SK-N-SH treated with all-trans-retinoic acid at 6 μM for 48 hours (cell line): ENCODE measurements at regions not wholly inside any gene's neighbourhood (a gene's known extent, or its start where the extent isn't known, plus 50 kb on each side); places are given as distances from the start of the nearest gene placed in this dataset.

Experiments
- ARNTL ChIP-seq: fragments of 450-650 bp; formaldehyde crosslinking; IDR thresholded peaks from 2 replicates; pipeline ENCODE4 v1.5.0; 2020; ENCODE audit warnings: low read depth, mild to moderate bottlenecking, moderate library complexity, borderline replicate concordance
- CSDC2 ChIP-seq: fragments of 250-450 bp; sonication (Bioruptor Pico); IDR thresholded peaks from 2 replicates; pipeline ENCODE4 v1.5.0; 2020; ENCODE audit warnings: mild to moderate bottlenecking, moderate library complexity
- ISL1 ChIP-seq: fragments of 250-450 bp; sonication (Bioruptor Pico); IDR thresholded peaks from 2 replicates; pipeline ENCODE4 v2.1.2; 2022; ENCODE audit warnings: mild to moderate bottlenecking, moderate library complexity
- OSR1 ChIP-seq: fragments of 250-450 bp; sonication (Bioruptor Pico); IDR thresholded peaks from 2 replicates; pipeline ENCODE4 v1.8.0; 2022; ENCODE audit warnings: moderate library complexity, mild to moderate bottlenecking, inconsistent platforms
- SNAI2 ChIP-seq: fragments of 250-450 bp; sonication (Bioruptor Pico); IDR thresholded peaks from 2 replicates; pipeline ENCODE4 v1.5.0; 2020; ENCODE audit warnings: mild to moderate bottlenecking, moderate library complexity
- TCF4 ChIP-seq: fragments of 250-450 bp; sonication (Bioruptor Pico); IDR thresholded peaks from 2 replicates; pipeline ENCODE4 v1.8.0; 2021; ENCODE audit warnings: mild to moderate bottlenecking, moderate library complexity, borderline replicate concordance
- ZC3H10 ChIP-seq: fragments of 250-450 bp; sonication (Bioruptor Pico); IDR thresholded peaks from 2 replicates; pipeline ENCODE4 v1.5.1; 2021; ENCODE audit warnings: mild to moderate bottlenecking, moderate library complexity
- ZFP3 ChIP-seq: fragments of 250-450 bp; sonication (Bioruptor Pico); IDR thresholded peaks from 2 replicates; pipeline ENCODE4 v1.5.0; 2020; ENCODE audit warnings: mild to moderate bottlenecking, moderate library complexity
- ZFP30 ChIP-seq: fragments of 450-650 bp; formaldehyde crosslinking; IDR thresholded peaks from 2 replicates; pipeline ENCODE4 v1.5.0; 2022; ENCODE audit warnings: mild to moderate bottlenecking, moderate library complexity
- ZNF70 ChIP-seq: fragments of 450-650 bp; formaldehyde crosslinking; IDR thresholded peaks from 2 replicates; pipeline ENCODE4 v1.5.0; 2020; ENCODE audit warnings: mild to moderate bottlenecking, moderate library complexity
- TF ChIP-seq, protein P1 (sequence below): fragments of 250-450 bp; sonication (Bioruptor Pico); IDR thresholded peaks from 2 replicates; pipeline ENCODE4 v1.5.1; 2020; ENCODE audit warnings: low read depth, mild to moderate bottlenecking, moderate library complexity
- TF ChIP-seq, protein P2 (sequence below): fragments of 250-450 bp; sonication (Bioruptor Pico); IDR thresholded peaks from 2 replicates; pipeline ENCODE4 v1.8.0; 2020; ENCODE audit warnings: mild to moderate bottlenecking, moderate library complexity, borderline replicate concordance

DNA sequence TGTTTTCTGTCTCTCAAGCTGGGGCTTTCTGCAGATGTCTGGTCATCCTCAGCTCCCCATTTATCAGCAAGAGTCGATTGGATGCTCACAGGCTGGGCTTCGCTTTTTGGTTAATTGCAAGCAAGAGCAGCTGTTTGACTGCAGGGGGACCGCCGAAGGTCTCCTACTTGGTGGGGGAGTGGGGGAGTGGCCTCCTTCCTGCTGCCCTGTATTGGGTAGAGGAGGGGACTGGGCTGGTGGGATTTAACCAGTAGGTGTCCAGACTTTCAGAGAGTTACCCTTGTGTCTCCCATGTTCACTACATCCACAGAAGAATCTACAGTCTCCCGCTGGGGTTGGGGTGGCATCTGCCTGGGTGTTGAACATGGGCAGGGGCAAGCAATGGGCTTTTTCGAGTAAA is 78.7 kb downstream of the PLXNA1 start:
- TF ChIP-seq, protein P1, sequence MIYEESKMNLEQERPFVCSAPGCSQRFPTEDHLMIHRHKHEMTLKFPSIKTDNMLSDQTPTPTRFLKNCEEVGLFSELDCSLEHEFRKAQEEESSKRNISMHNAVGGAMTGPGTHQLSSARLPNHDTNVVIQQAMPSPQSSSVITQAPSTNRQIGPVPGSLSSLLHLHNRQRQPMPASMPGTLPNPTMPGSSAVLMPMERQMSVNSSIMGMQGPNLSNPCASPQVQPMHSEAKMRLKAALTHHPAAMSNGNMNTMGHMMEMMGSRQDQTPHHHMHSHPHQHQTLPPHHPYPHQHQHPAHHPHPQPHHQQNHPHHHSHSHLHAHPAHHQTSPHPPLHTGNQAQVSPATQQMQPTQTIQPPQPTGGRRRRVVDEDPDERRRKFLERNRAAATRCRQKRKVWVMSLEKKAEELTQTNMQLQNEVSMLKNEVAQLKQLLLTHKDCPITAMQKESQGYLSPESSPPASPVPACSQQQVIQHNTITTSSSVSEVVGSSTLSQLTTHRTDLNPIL: no peak
- TF ChIP-seq, protein P2, sequence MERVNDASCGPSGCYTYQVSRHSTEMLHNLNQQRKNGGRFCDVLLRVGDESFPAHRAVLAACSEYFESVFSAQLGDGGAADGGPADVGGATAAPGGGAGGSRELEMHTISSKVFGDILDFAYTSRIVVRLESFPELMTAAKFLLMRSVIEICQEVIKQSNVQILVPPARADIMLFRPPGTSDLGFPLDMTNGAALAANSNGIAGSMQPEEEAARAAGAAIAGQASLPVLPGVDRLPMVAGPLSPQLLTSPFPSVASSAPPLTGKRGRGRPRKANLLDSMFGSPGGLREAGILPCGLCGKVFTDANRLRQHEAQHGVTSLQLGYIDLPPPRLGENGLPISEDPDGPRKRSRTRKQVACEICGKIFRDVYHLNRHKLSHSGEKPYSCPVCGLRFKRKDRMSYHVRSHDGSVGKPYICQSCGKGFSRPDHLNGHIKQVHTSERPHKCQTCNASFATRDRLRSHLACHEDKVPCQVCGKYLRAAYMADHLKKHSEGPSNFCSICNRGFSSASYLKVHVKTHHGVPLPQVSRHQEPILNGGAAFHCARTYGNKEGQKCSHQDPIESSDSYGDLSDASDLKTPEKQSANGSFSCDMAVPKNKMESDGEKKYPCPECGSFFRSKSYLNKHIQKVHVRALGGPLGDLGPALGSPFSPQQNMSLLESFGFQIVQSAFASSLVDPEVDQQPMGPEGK (CRISPR knock-in tag): no peak
- TF ChIP-seq SNAI2 (CRISPR knock-in tag) (no peak), ZFP3 (CRISPR knock-in tag) (no peak), ZFP30 (CRISPR knock-in tag) (no peak), ISL1 (CRISPR knock-in tag) (no peak), ZNF70 (CRISPR knock-in tag) (no peak), ARNTL (CRISPR knock-in tag) (no peak), OSR1 (CRISPR knock-in tag) (no peak), TCF4 (CRISPR knock-in tag) (no peak), ZC3H10 (CRISPR knock-in tag) (no peak), CSDC2 (CRISPR knock-in tag) (no peak)
